Breast epithelium (tissue), 4 donors: ENCODE measurements at regions not wholly inside any gene's neighbourhood (a gene's known extent, or its start where the extent isn't known, plus 50 kb on each side); places are given as distances from the start of the nearest gene placed in this dataset.

Source experiments
- DNase-seq, 2 donors: peaks; one replicate each; pipeline ENCODE4 v3.0.0-alpha.2; 2019; ENCODE audit warnings: low spot score in 2 of 2
- H3K27ac ChIP-seq, 2 donors: fragments of 200-600 bp; sonication (generic) in 1 of 2; one replicate each; pipeline ENCODE4 v1.5.1; 2016 to 2019; ENCODE audit warnings: mild to moderate bottlenecking in 1 of 2
- H3K27me3 ChIP-seq, 2 donors: fragments of 200-600 bp; sonication (generic) in 1 of 2; one replicate each; pipeline versions ENCODE4 v1.5.1 to v1.6.0; 2017 to 2019; ENCODE audit warnings: control low read depth in 1 of 2, mild to moderate bottlenecking in 1 of 2
- H3K36me3 ChIP-seq: fragments of 200-600 bp; one replicate; pipeline ENCODE4 v1.5.1; 2019
- H3K4me1 ChIP-seq, 2 donors: fragments of 200-600 bp; sonication (generic); one replicate each; pipeline ENCODE4 v1.5.1; 2016 to 2019; ENCODE audit warnings: control low read depth in 1 of 2
- H3K4me3 ChIP-seq, 3 donors: fragments of 200-600 bp; sonication (generic); 1 replicate in 2 of 3; 2 replicates in 1 of 3; pipeline ENCODE4 v1.5.1; 2016 to 2019; ENCODE audit warnings: mild to moderate bottlenecking in 3 of 3, moderate library complexity in 2 of 3
- H3K9me3 ChIP-seq, 2 donors: fragments of 200-600 bp; sonication (generic) in 1 of 2; one replicate each; pipeline ENCODE4 v1.5.1; 2016 to 2019; ENCODE audit warnings: control low read depth in 1 of 2
- POLR2A ChIP-seq: fragments of 450-650 bp; IDR thresholded peaks from one replicate; pipeline ENCODE4 v1.6.1; 2016; ENCODE audit warnings: antibody characterized with exemption, mild to moderate bottlenecking, moderate library complexity
- POLR2AphosphoS5 ChIP-seq, 3 donors: sonication (generic); formaldehyde crosslinking; IDR thresholded peaks; one replicate each; pipeline ENCODE4 v1.6.1; 2017; ENCODE audit warnings: antibody characterized with exemption in 3 of 3
- intact Hi-C: fragments of 100-400 bp; cut with DNase I; formaldehyde crosslinking; loops from one replicate; pipeline ENCODE4 v1.15.1; 2023; ENCODE audit warnings: low total_unique reads
- TF ChIP-seq, protein P1 (sequence below), 3 donors: fragments of 450-650 bp; IDR thresholded peaks; one replicate each; pipeline ENCODE4 v1.5.1; 2016 to 2017; ENCODE audit warnings: antibody characterized with exemption in 3 of 3, mild to moderate bottlenecking in 3 of 3, moderate library complexity in 3 of 3

DNA sequence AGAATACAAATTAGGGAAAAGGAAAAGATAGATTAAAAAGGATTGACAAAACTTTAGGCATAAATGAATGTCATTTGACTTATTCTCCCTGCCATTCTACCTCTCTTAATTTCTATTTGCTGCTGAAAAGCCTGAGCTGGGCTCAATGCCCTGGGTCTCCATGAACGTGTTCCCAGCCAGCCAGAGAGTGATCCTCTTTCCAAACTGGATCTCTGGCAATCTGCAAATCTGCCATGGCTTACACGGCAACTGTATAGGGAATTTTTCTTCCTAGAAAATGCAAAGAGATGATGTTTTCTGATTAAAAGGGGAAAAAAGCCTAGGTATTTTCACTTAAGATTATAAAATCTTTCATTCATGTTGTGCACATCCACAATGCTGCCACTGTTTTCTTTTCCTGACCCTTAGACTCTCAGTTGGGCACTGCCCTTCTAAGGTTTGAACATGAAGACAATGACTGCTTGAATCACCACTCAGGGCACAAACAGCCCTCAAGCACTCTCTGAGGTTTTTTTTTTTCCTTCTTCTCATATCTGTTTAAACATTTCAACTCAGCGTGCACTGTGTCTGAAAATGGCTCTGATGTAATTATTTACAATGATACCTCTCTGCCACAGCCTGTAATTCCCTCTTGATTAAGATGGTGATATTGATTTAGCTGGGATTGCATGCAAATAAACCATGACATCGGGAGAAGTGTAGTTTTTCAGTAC lies 60.3 kb downstream of the DACT1 start:
- intact Hi-C loops = no loop called here
- Histone ChIP-seq H3K27ac (no peak overlapping the region), H3K9me3 (no peaks in the 10 kb centered on the region), H3K4me1 (no peaks in the 10 kb centered on the region), H3K36me3 (no peaks in the 10 kb centered on the region), H3K27me3 (no peaks in the 10 kb centered on the region), H3K4me3 (no peak overlapping the region)
- DNase-seq = no peak
- TF ChIP-seq POLR2A (no peak), POLR2AphosphoS5 (IDR thresholded peaks at IDR 0.05) (no peak)
- TF ChIP-seq, protein P1, sequence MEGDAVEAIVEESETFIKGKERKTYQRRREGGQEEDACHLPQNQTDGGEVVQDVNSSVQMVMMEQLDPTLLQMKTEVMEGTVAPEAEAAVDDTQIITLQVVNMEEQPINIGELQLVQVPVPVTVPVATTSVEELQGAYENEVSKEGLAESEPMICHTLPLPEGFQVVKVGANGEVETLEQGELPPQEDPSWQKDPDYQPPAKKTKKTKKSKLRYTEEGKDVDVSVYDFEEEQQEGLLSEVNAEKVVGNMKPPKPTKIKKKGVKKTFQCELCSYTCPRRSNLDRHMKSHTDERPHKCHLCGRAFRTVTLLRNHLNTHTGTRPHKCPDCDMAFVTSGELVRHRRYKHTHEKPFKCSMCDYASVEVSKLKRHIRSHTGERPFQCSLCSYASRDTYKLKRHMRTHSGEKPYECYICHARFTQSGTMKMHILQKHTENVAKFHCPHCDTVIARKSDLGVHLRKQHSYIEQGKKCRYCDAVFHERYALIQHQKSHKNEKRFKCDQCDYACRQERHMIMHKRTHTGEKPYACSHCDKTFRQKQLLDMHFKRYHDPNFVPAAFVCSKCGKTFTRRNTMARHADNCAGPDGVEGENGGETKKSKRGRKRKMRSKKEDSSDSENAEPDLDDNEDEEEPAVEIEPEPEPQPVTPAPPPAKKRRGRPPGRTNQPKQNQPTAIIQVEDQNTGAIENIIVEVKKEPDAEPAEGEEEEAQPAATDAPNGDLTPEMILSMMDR (IDR thresholded peaks at IDR 0.05) = no peak

DNA sequence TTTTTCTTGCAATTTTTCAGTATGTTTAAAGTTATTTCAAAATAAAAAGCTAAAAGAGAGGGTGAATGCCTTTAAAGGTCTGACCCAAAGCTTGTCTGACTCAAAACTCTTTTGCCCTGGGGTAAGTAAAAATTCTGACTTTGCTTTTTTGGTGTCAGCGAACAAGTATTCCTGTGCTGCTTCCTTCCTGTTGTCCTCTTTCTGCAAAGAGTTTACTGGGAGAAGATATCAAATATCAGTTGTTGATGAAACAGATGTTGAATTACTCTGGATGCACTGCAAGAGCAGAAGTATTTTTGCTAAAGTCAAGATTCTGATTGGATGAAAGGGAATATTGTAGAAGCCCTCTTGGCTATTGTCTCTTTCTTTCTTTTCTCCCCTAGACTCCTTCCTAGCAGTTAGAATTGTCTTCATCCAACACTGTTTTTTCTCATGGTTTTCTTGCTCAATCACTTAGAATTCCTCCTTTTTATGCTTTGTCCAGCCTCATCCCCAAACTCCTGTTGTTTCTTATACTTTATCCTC lies 62.0 kb downstream of the DACT1 start:
- Histone ChIP-seq H3K9me3 (no peaks in the 10 kb centered on the region), H3K4me3 (no peak overlapping the region), H3K4me1 (no peaks in the 10 kb centered on the region), H3K27ac (no peak overlapping the region), H3K36me3 (no peaks in the 10 kb centered on the region), H3K27me3 (no peaks in the 10 kb centered on the region)
- TF ChIP-seq POLR2A (no peak), POLR2AphosphoS5 (IDR thresholded peaks at IDR 0.05) (no peak)
- TF ChIP-seq, protein P1 (IDR thresholded peaks at IDR 0.05) = no peak
- intact Hi-C loops = no loop called here
- DNase-seq = no peak

DNA sequence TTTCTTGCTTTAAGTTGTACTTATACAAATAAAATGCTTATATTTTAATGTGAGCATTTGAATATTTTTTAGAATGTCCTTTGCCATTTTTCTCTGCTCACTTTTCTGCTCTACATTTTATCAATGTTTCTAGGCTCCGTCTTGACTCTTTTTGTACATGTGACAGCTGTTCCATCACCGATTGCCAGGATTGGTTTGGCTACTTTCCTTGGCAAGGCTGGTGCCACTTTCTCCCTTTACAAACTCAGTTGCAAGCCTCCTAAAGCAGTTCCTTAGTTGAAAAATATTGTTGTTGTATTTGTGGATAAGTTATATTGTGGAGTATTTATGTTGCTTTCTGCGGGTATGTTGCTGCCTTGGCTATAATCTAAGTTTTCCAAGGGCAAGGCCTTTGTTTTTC lies 63.4 kb downstream of the DACT1 start:
- no peak overlapping the region for H3K27ac ChIP-seq
- H3K36me3 ChIP-seq = no peaks in the 10 kb centered on the region
- intact Hi-C loops = no loop called here

DNA sequence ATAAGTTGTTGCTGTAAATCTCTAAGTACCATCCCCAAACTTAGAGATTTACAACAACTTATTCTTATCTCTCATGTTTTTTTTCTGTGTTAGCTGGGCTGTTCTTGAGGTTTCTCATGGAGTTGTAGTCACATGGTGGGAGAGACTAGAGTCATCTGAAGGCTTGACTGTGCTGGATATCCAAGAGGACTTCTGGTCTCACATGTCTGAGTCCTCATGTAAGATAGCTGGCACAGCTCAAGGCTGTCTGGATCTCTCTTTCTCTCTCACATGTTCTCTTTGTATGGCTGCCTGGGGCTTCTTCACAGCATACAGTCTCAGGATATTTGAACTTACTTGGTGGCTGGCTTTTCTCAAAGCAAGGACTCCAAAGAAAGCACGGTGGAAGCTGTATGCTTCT lies 63.8 kb downstream of the DACT1 start:
- Histone ChIP-seq H3K4me1 (no peaks in the 10 kb centered on the region), H3K36me3 (no peaks in the 10 kb centered on the region), H3K4me3 (no peak overlapping the region), H3K27ac (no peak overlapping the region), H3K9me3 (no peaks in the 10 kb centered on the region), H3K27me3 (no peaks in the 10 kb centered on the region)
- no peak for TF ChIP-seq POLR2A
- no peak for TF ChIP-seq POLR2AphosphoS5 (IDR thresholded peaks at IDR 0.05)
- TF ChIP-seq, protein P1 (IDR thresholded peaks at IDR 0.05) = no peak
- DNase-seq = no peak
- intact Hi-C loops = no loop called here

More for the DNA sequence above, 63.4 kb downstream of the DACT1 start:
- no peak overlapping the region for H3K4me3 ChIP-seq
- H3K4me1 ChIP-seq = no peaks in the 10 kb centered on the region
- TF ChIP-seq POLR2A (no peak), POLR2AphosphoS5 (IDR thresholded peaks at IDR 0.05) (no peak)
- TF ChIP-seq, protein P1 (IDR thresholded peaks at IDR 0.05) = no peak
- no peak for DNase-seq
- H3K27me3 ChIP-seq = no peaks in the 10 kb centered on the region
- H3K9me3 ChIP-seq = no peaks in the 10 kb centered on the region

DNA sequence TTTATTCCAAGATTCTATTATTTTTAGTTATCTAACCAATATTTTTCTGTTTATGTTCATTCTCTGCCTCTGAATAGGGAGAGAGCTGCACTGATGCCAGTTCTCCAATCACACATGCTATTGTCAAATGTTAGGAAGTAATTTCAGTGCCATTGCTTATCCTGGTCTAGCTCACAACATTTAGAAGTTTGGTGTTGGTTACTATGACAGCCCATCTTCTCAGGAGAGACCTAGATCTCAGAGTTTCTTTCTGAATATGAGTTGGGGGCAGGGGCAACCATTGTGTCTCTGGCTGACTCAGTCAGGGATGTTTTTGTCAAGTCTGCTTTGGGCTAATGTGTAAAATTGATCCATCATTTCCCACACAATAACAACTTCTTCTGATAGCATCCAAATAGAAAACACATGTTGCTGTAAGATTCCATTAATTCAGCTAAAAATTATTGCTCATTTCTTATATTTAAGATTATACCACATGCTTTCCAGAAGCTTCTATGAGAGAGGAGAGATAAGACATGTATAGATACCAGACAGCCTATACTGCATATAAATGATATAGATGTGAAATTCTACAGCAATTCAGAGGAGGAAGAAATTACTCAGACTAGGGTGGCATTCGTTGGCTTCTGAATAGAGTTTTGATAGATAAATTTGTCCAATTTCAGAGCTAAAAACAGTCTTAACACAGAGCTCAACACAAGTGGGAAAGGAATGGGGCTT lies 64.8 kb downstream of the DACT1 start:
- no peaks in the 10 kb centered on the region for H3K36me3 ChIP-seq
- H3K4me1 ChIP-seq = no peaks in the 10 kb centered on the region
- H3K27me3 ChIP-seq = no peaks in the 10 kb centered on the region
- no peak for DNase-seq
- TF ChIP-seq POLR2AphosphoS5 (IDR thresholded peaks at IDR 0.05) (no peak), POLR2A (no peak)
- TF ChIP-seq, protein P1 (IDR thresholded peaks at IDR 0.05) = no peak
- intact Hi-C loops = no loop called here
- no peak overlapping the region for H3K27ac ChIP-seq
- H3K9me3 ChIP-seq = no peaks in the 10 kb centered on the region
- no peak overlapping the region for H3K4me3 ChIP-seq
